Fibroblast of gingiva (primary cell): ENCODE measurements at regions not wholly inside any gene's neighbourhood (a gene's known extent, or its start where the extent isn't known, plus 50 kb on each side); places are given as distances from the start of the nearest gene placed in this dataset.
"Not testable (repeated sequence)": the region's sequence is repeated elsewhere in the genome, so short reads cannot be mapped to it uniquely, and the experiment has no call there.

Experiments used
- DNase-seq: peaks from one replicate; pipeline ENCODE4 v3.0.0-alpha.2; 2011; ENCODE audit warnings: low read depth

- DNase-seq: no peak
These were observed 422.3 kb downstream of the TMEM232 start for GRCh38 chr5:110304176-110304575.

GRCh38 chr5:110306650-110307049 lies 419.8 kb downstream of the TMEM232 start:
- DNase-seq: no peak

GRCh38 chr5:110309222-110309621 lies 417.2 kb downstream of the TMEM232 start:
- DNase-seq: no peak

GRCh38 chr5:110316566-110316965 lies 409.9 kb downstream of the TMEM232 start:
- DNase-seq: not testable (repeated sequence)

GRCh38 chr5:110321117-110321516 lies 405.4 kb downstream of the TMEM232 start:
- DNase-seq: no peak

GRCh38 chr5:110323357-110323756 lies 403.1 kb downstream of the TMEM232 start:
- DNase-seq: no peak

GRCh38 chr5:110323832-110324231 lies 402.6 kb downstream of the TMEM232 start:
- DNase-seq: no peak

- no peak for DNase-seq
These were observed 401.6 kb downstream of the TMEM232 start for GRCh38 chr5:110324876-110325275.

GRCh38 chr5:110329955-110330525 lies 396.4 kb downstream of the TMEM232 start:
- no peak for DNase-seq

- DNase-seq: no peak
These were observed 393.1 kb downstream of the TMEM232 start for GRCh38 chr5:110333384-110333783.

GRCh38 chr5:110335361-110336066 lies 391.0 kb downstream of the TMEM232 start:
- DNase-seq: peak; percentile 92

- no peak for DNase-seq
These were observed 388.0 kb downstream of the TMEM232 start for GRCh38 chr5:110338341-110339083.

- no peak for DNase-seq
These were observed 387.1 kb downstream of the TMEM232 start for GRCh38 chr5:110339399-110339798.

GRCh38 chr5:110341836-110342235 lies 384.6 kb downstream of the TMEM232 start:
- no peak for DNase-seq

GRCh38 chr5:110342683-110343082 lies 383.8 kb downstream of the TMEM232 start:
- peak; percentile 5 for DNase-seq

- no peak for DNase-seq
These were observed 382.9 kb downstream of the TMEM232 start for GRCh38 chr5:110343616-110344015.

GRCh38 chr5:110345623-110346022 lies 380.8 kb downstream of the TMEM232 start:
- DNase-seq: no peak

- DNase-seq: no peak
These were observed 379.5 kb downstream of the TMEM232 start for GRCh38 chr5:110346893-110347358.

GRCh38 chr5:110347781-110348180 lies 378.7 kb downstream of the TMEM232 start:
- no peak for DNase-seq

GRCh38 chr5:110351430-110351829 lies 375.0 kb downstream of the TMEM232 start:
- DNase-seq: peak; percentile 49

- DNase-seq: peak; percentile 86
These were observed 372.2 kb downstream of the TMEM232 start for GRCh38 chr5:110354311-110354710.

- peak; percentile 12 for DNase-seq
These were observed 371.4 kb downstream of the TMEM232 start for GRCh38 chr5:110354915-110355644.
